CD14-positive monocyte (primary cell): ENCODE measurements at regions not wholly inside any gene's neighbourhood (a gene's known extent, or its start where the extent isn't known, plus 50 kb on each side); places are given as distances from the start of the nearest gene placed in this dataset.

ENCODE experiments used
- DNase-seq, 3 donors: peaks; one replicate each; pipeline ENCODE4 v3.0.0-alpha.2; 2011 to 2022
- H2AFZ ChIP-seq: 2 replicates; pipeline ENCODE4 v1.6.0; 2012; ENCODE audit warnings: mild to moderate bottlenecking, low read depth, low read length, inconsistent platforms; ENCODE audit not compliant: insufficient read depth, poor library complexity, severe bottlenecking
- H3K27ac ChIP-seq, 2 donors: 1 replicate in 1 of 2; 2 replicates in 1 of 2; pipeline ENCODE4 v1.5.1; 2012 to 2013; ENCODE audit warnings: low read length in 2 of 2, control low read depth in 1 of 2, inconsistent platforms in 1 of 2, low read depth in 1 of 2, mild to moderate bottlenecking in 1 of 2
- H3K27me3 ChIP-seq, 2 donors: one replicate each; pipeline versions ENCODE4 v1.6.0 to v1.6.1; 2011 to 2013; ENCODE audit warnings: low read length in 2 of 2; ENCODE audit not compliant: control insufficient read depth in 2 of 2, insufficient read depth in 2 of 2
- H3K36me3 ChIP-seq, 2 donors: replicated peaks in 1 of 2; 1 replicate in 1 of 2; 2 replicates in 1 of 2; pipeline versions ENCODE4 v1.5.1 to v1.6.1; 2012 to 2013; ENCODE audit warnings: low read length in 2 of 2, control low read depth in 1 of 2, inconsistent platforms in 1 of 2, mild to moderate bottlenecking in 1 of 2; ENCODE audit not compliant: insufficient read depth in 2 of 2, control insufficient read depth in 1 of 2
- H3K4me1 ChIP-seq, 2 donors: 1 replicate in 1 of 2; 2 replicates in 1 of 2; pipeline versions ENCODE4 v1.5.1 to v1.6.1; 2012 to 2013; ENCODE audit warnings: low read length in 2 of 2, control low read depth in 1 of 2, inconsistent platforms in 1 of 2, mild to moderate bottlenecking in 1 of 2, moderate library complexity in 1 of 2; ENCODE audit not compliant: insufficient read depth in 2 of 2, control insufficient read depth in 1 of 2
- H3K4me2 ChIP-seq: replicated peaks from 2 replicates; pipeline ENCODE3; 2012; ENCODE audit warnings: low read length, moderate library complexity, mild to moderate bottlenecking; ENCODE audit not compliant: poor library complexity, severe bottlenecking; ENCODE audit errors: extremely low read depth
- H3K4me3 ChIP-seq, 3 experiments: fragments of 200-600 bp in 1 of 3; sonication (generic) in 1 of 3; replicated peaks in 1 of 3; 1 replicate in 2 of 3; 2 replicates in 1 of 3; pipeline ENCODE4 v1.5.1; 2011 to 2013; ENCODE audit warnings: low read length in 3 of 3, mild to moderate bottlenecking in 3 of 3, control low read depth in 2 of 3, low read depth in 2 of 3, inconsistent platforms in 1 of 3, moderate library complexity in 1 of 3
- H3K79me2 ChIP-seq: 2 replicates; pipeline ENCODE4 v1.6.0; 2012; ENCODE audit warnings: mild to moderate bottlenecking, control low read depth, inconsistent platforms, low read length, moderate library complexity; ENCODE audit not compliant: insufficient read depth
- H3K9ac ChIP-seq: 2 replicates; pipeline ENCODE4 v1.6.0; 2017; ENCODE audit warnings: low read length, mild to moderate bottlenecking; ENCODE audit not compliant: insufficient read depth, poor library complexity, severe bottlenecking
- H3K9me3 ChIP-seq, 2 donors: replicated peaks in 1 of 2; 1 replicate in 1 of 2; 2 replicates in 1 of 2; pipeline versions ENCODE4 v1.5.1 to v1.6.1; 2012 to 2013; ENCODE audit warnings: low read length in 2 of 2, control low read depth in 1 of 2; ENCODE audit not compliant: control insufficient read depth in 1 of 2, insufficient read depth in 1 of 2
- H4K20me1 ChIP-seq: 2 replicates; pipeline ENCODE4 v1.6.0; 2012; ENCODE audit warnings: mild to moderate bottlenecking, low read length, control low read depth, moderate library complexity; ENCODE audit not compliant: insufficient read depth
- H3K27ac Mint-ChIP-seq, 7 donors: one replicate each; pipeline ENCODE4 v1.8.0; 2020; ENCODE audit warnings: mild to moderate bottlenecking in 7 of 7, mixed read lengths in 7 of 7, moderate library complexity in 6 of 7, inconsistent platforms in 2 of 7
- H3K27me3 Mint-ChIP-seq, 3 donors: one replicate each; pipeline ENCODE4 v1.8.0; 2021 to 2022; ENCODE audit warnings: low read depth in 3 of 3, mild to moderate bottlenecking in 3 of 3, mixed read lengths in 3 of 3, moderate library complexity in 3 of 3, inconsistent platforms in 1 of 3
- H3K36me3 Mint-ChIP-seq, 2 donors: one replicate each; pipeline ENCODE4 v1.8.0; 2020; ENCODE audit warnings: mixed read lengths in 2 of 2, inconsistent platforms in 1 of 2, mild to moderate bottlenecking in 1 of 2
- H3K4me1 Mint-ChIP-seq: one replicate; pipeline ENCODE4 v1.8.0; 2020; ENCODE audit warnings: mild to moderate bottlenecking, mixed read lengths
- H3K4me3 Mint-ChIP-seq, 2 donors: one replicate each; pipeline ENCODE4 v1.8.0; 2020; ENCODE audit warnings: mild to moderate bottlenecking in 2 of 2, mixed read lengths in 2 of 2, moderate library complexity in 1 of 2
- H3K9me3 Mint-ChIP-seq, 7 donors: one replicate each; pipeline ENCODE4 v1.8.0; 2020 to 2022; ENCODE audit warnings: mixed read lengths in 7 of 7, mild to moderate bottlenecking in 6 of 7, moderate library complexity in 6 of 7, inconsistent platforms in 2 of 7
- CTCF ChIP-seq: fragments of 200-600 bp; IDR thresholded peaks from one replicate; pipeline ENCODE4 v1.8.0; 2022; ENCODE audit warnings: antibody characterized with exemption, mild to moderate bottlenecking
- whole genome bisulfite sequencing: methylation state at CpG from one replicate; pipeline ENCODE4 v1.1.5; 2013; ENCODE audit warnings: missing lambda C conversion rate; ENCODE audit not compliant: insufficient coverage; 5-methylcytosine and 5-hydroxymethylcytosine counted together
- intact Hi-C, 2 donors: fragments of 100-400 bp; cut with micrococcal nuclease; formaldehyde crosslinking; loops; one replicate each; pipeline versions ENCODE4 v1.15.0 to v1.15.1; 2023

- H3K9me3 Mint-ChIP-seq, result no peaks in the 10 kb centered on the region
- Histone ChIP-seq H3K79me2 (no peaks in the 10 kb centered on the region), H3K27ac (peak overlapping the region in 1 of 2 donors; percentile 43), H4K20me1 (no peaks in the 10 kb centered on the region), H3K36me3 (no peaks in the 10 kb centered on the region), H3K27me3 (no peaks in the 10 kb centered on the region), H3K4me1 (peaks cover 21 to 22% of the 10 kb centered on the region in 2 donors), H2AFZ (no peak overlapping the region), H3K4me3 (peak overlapping the region in 1 of 3 experiments; percentile 8), H3K9me3 (no peaks in the 10 kb centered on the region), H3K9ac (peak overlapping the region; percentile 9), H3K4me2 (peak overlapping the region; percentile 26)
- peak overlapping the region in 3 of 7 donors; percentile 9 to 75 (median 15) for H3K27ac Mint-ChIP-seq
- no peaks in the 10 kb centered on the region for H3K27me3 Mint-ChIP-seq
- no peak for TF ChIP-seq CTCF
- DNase-seq, result peak; percentile 2 to 47 (median 6)
- peak overlapping the region in 1 of 2 donors; percentile 29 for H3K4me3 Mint-ChIP-seq
- no CpG with 5 or more reads among the region's 3 CpGs for WGBS
- intact Hi-C loops, result no loop called here
- peaks cover 26% of the 10 kb centered on the region for H3K4me1 Mint-ChIP-seq
- H3K36me3 Mint-ChIP-seq, result no peaks in the 10 kb centered on the region
Observed at GRCh38 chr6:74606582-74607071, 599.2 kb downstream of the COL12A1 start.

GRCh38 chr6:74605922-74606581 is 599.8 kb downstream of the COL12A1 start:
- no peaks in the 10 kb centered on the region for H3K9me3 Mint-ChIP-seq
- WGBS, result no CpG with 5 or more reads among the region's 3 CpGs
- no peaks in the 10 kb centered on the region for H3K36me3 ChIP-seq
- H3K4me3 ChIP-seq, result peak overlapping the region in 1 of 3 experiments; percentile 8
- peak overlapping the region in 1 of 2 donors; percentile 43 for H3K27ac ChIP-seq
- no peak overlapping the region for H2AFZ ChIP-seq
- H3K79me2 ChIP-seq, result no peaks in the 10 kb centered on the region
- no peaks in the 10 kb centered on the region for H4K20me1 ChIP-seq
- H3K4me1 ChIP-seq, result peaks cover 21 to 22% of the 10 kb centered on the region in 2 donors
- H3K4me1 Mint-ChIP-seq, result peaks cover 26% of the 10 kb centered on the region
- H3K27ac Mint-ChIP-seq, result peak overlapping the region in 4 of 7 donors; percentile 15 to 79 (median 68)
- no peak overlapping the region for H3K4me3 Mint-ChIP-seq
- intact Hi-C loops, result no loop called here
- no peak overlapping the region for H3K9ac ChIP-seq
- H3K9me3 ChIP-seq, result no peaks in the 10 kb centered on the region
- no peak for DNase-seq
- no peaks in the 10 kb centered on the region for H3K36me3 Mint-ChIP-seq
- TF ChIP-seq CTCF, result no peak
- H3K27me3 ChIP-seq, result no peaks in the 10 kb centered on the region
- no peaks in the 10 kb centered on the region for H3K27me3 Mint-ChIP-seq
- H3K4me2 ChIP-seq, result peak overlapping the region; percentile 26
